GM12878 (cell line): ENCODE measurements at regions not wholly inside any gene's neighbourhood (a gene's known extent, or its start where the extent isn't known, plus 50 kb on each side); places are given as distances from the start of the nearest gene placed in this dataset.

Source experiments
- ATAC-seq: fragments of 200-7000 bp; cut with Tn5 transposase; 3 replicates; pipeline ENCODE4 v1.9.1; 2020; ENCODE audit warnings: mild to moderate bottlenecking, moderate library complexity
- BruUV-seq: library from RNA; stranded (reverse); fragments of 400-500 nt; replicated peaks from 2 replicates; lab custom pipeline; 2021; lab: Mats Ljungman, UMichigan
- CTCF ChIA-PET: fragments of 300-600 bp; sonication (Branson Sonifier 250); formaldehyde crosslinking; extraction: SDS; loops from one replicate; lab custom pipeline; 2021; ENCODE audit warnings: inconsistent platforms; lab: Yijun Ruan, JAX
- POLR2A ChIA-PET: fragments of 350-600 bp; formaldehyde crosslinking; extraction: SDS; loops from one replicate; lab custom pipeline; 2021; ENCODE audit warnings: inconsistent platforms; lab: Charles Lee
- RAD21 ChIA-PET: fragments of 300-600 bp; sonication (Branson Sonifier 250); formaldehyde crosslinking; loops from one replicate; lab custom pipeline; 2023; ENCODE audit warnings: antibody characterized with exemption; ENCODE audit not compliant: unreplicated experiment; lab: Charles Lee
- SMC1A ChIA-PET: fragments of 300-600 bp; sonication (Branson Sonifier 250); formaldehyde crosslinking; loops from one replicate; lab custom pipeline; 2023; ENCODE audit not compliant: unreplicated experiment, uncharacterized antibody; lab: Charles Lee
- DNase-seq: peaks from one replicate; pipeline ENCODE4 v3.0.0-alpha.2; 2011; ENCODE audit warnings: low read depth, low spot score
- FAIRE-seq: peaks from 3 replicates; lab custom pipeline; 2011; peaks lifted over from hg19 to GRCh38; lab: Jason Lieb, UNC
- H2AFZ ChIP-seq: 2 replicates; pipeline ENCODE4 v1.6.0; 2011; ENCODE audit warnings: low read depth, low read length, control low read depth; ENCODE audit not compliant: control insufficient read depth
- H3K27ac ChIP-seq: 2 replicates; pipeline ENCODE4 v1.5.1; 2011; ENCODE audit warnings: control low read depth; ENCODE audit not compliant: control insufficient read depth, insufficient read depth
- H3K27me3 ChIP-seq, 2 experiments: replicated peaks in 1 of 2; 2 replicates each; pipeline versions ENCODE4 v1.6.0 to v1.6.1; 2011; ENCODE audit warnings: low read length in 1 of 2; ENCODE audit not compliant: control insufficient read depth in 2 of 2, insufficient read depth in 2 of 2
- H3K36me3 ChIP-seq, 2 experiments: 2 replicates each; pipeline ENCODE4 v1.5.1; 2011; ENCODE audit warnings: low read length in 1 of 2; ENCODE audit not compliant: control insufficient read depth in 2 of 2, insufficient read depth in 2 of 2
- H3K4me1 ChIP-seq: 2 replicates; pipeline ENCODE4 v1.6.1; 2011; ENCODE audit warnings: mild to moderate bottlenecking, low read length, moderate library complexity, mixed read lengths; ENCODE audit not compliant: control insufficient read depth, insufficient read depth
- H3K4me2 ChIP-seq: 2 replicates; pipeline ENCODE4 v1.6.0; 2011; ENCODE audit warnings: control low read depth; ENCODE audit not compliant: control insufficient read depth, insufficient read depth
- H3K4me3 ChIP-seq: fragments of 200-600 bp; sonication (generic); 2 replicates; pipeline ENCODE4 v1.5.1; 2016
- H3K79me2 ChIP-seq: 2 replicates; pipeline ENCODE4 v1.6.0; 2011; ENCODE audit warnings: low read length; ENCODE audit not compliant: control insufficient read depth, insufficient read depth
- H3K9ac ChIP-seq: 2 replicates; pipeline ENCODE4 v1.8.0; 2011; ENCODE audit warnings: low read length, control low read depth, mixed read lengths; ENCODE audit not compliant: control insufficient read depth, insufficient read depth
- H3K9me3 ChIP-seq: replicated peaks from 3 replicates; pipeline ENCODE4 v1.5.1; 2011; ENCODE audit warnings: mild to moderate bottlenecking, low read length; ENCODE audit not compliant: control insufficient read depth, insufficient read depth
- H4K20me1 ChIP-seq: 2 replicates; pipeline ENCODE4 v1.6.0; 2011; ENCODE audit not compliant: control insufficient read depth, insufficient read depth
- CREM ChIP-seq: IDR thresholded peaks from 2 replicates; pipeline ENCODE4 v1.6.1; 2014; ENCODE audit warnings: antibody characterized with exemption, low read depth
- ESRRA ChIP-seq: IDR thresholded peaks from 2 replicates; pipeline ENCODE4 v1.6.1; 2012; ENCODE audit warnings: mild to moderate bottlenecking, low read length, improper control_type of control experiment
- EZH2 ChIP-seq: IDR thresholded peaks from 2 replicates; pipeline ENCODE4 v1.6.1; 2012; ENCODE audit warnings: low read depth, mild to moderate bottlenecking, control low read depth, inconsistent platforms, low read length, borderline replicate concordance; ENCODE audit not compliant: control insufficient read depth
- GATAD2B ChIP-seq: fragments of 450-650 bp; conservative IDR thresholded peaks from 2 replicates; pipeline ENCODE4 v1.6.1; 2017; ENCODE audit warnings: low read depth, mild to moderate bottlenecking, moderate library complexity
- NBN ChIP-seq: fragments of 450-650 bp; IDR thresholded peaks from 2 replicates; pipeline ENCODE4 v1.6.1; 2016
- NFYA ChIP-seq: IDR thresholded peaks from 2 replicates; pipeline ENCODE4 v1.6.1; 2011; ENCODE audit warnings: low read depth, mild to moderate bottlenecking, low read length, improper control_type of control experiment, borderline replicate concordance
- TCF3 ChIP-seq: IDR thresholded peaks from 2 replicates; pipeline ENCODE4 v1.6.1; 2012; ENCODE audit warnings: low read depth, mild to moderate bottlenecking, low read length, borderline replicate concordance; ENCODE audit not compliant: insufficient read depth
- ZNF622 ChIP-seq: fragments of 450-650 bp; IDR thresholded peaks from 2 replicates; pipeline ENCODE4 v1.6.1; 2017; ENCODE audit warnings: mild to moderate bottlenecking, inconsistent platforms
- ZNF687 ChIP-seq: fragments of 450-650 bp; IDR thresholded peaks from 2 replicates; pipeline ENCODE4 v1.6.1; 2017; ENCODE audit warnings: mild to moderate bottlenecking, moderate library complexity
- in situ Hi-C: fragments of 300-500 bp; cut with MboI; formaldehyde crosslinking; loops from 9 replicates; pipeline ENCODE4 v1.14.3; 2018; ENCODE audit warnings: mixed read lengths
- intact Hi-C: fragments of 100-400 bp; cut with micrococcal nuclease; formaldehyde crosslinking; loops from one replicate; pipeline ENCODE4 v1.14.2; 2022; ENCODE audit not compliant: unreplicated experiment

GRCh38 chr7:112989531-112989930 is 97.1 kb downstream of the GPR85 start:
- H2AFZ ChIP-seq, result no peak overlapping the region
- H3K4me3 ChIP-seq, result no peak overlapping the region
- no peak overlapping the region for H3K27ac ChIP-seq
- no peak for TF ChIP-seq TCF3
- no peak for TF ChIP-seq ZNF622
- TF ChIP-seq NFYA, result no peak
- TF ChIP-seq ESRRA, result no peak
- no peak for TF ChIP-seq CREM
- TF ChIP-seq GATAD2B, result no peak
- TF ChIP-seq NBN, result no peak
- no peak for TF ChIP-seq ZNF687
- TF ChIP-seq EZH2, result no peak
- no peak for DNase-seq
- intact Hi-C loops, result no loop called here
- SMC1A ChIA-PET, result no interaction called here
- no peaks in the 10 kb centered on the region for H3K79me2 ChIP-seq
- no peak overlapping the region for H3K9ac ChIP-seq
- RAD21 ChIA-PET, result no interaction called here
- no peak for FAIRE-seq
- no peaks in the 10 kb centered on the region for H4K20me1 ChIP-seq
- POLR2A ChIA-PET, result no interaction called here
- H3K27me3 ChIP-seq, result no peaks in the 10 kb centered on the region
- ATAC-seq, result no peak
- H3K36me3 ChIP-seq, result no peaks in the 10 kb centered on the region
- H3K4me2 ChIP-seq, result no peak overlapping the region
- CTCF ChIA-PET, result no interaction called here
- H3K9me3 ChIP-seq, result no peaks in the 10 kb centered on the region
- in situ Hi-C loops, result no loop called here
- BruUV-seq, result no TSS peak
- H3K4me1 ChIP-seq, result no peaks in the 10 kb centered on the region
